AG04449 (cell line): ENCODE measurements at regions not wholly inside any gene's neighbourhood (a gene's known extent, or its start where the extent isn't known, plus 50 kb on each side); places are given as distances from the start of the nearest gene placed in this dataset.

ENCODE experiments used
- CTCF ChIA-PET: fragments of 350-600 bp; formaldehyde crosslinking; extraction: SDS; loops from one replicate; lab custom pipeline; 2021; ENCODE audit warnings: antibody characterized with exemption; lab: Yijun Ruan, JAX
- POLR2A ChIA-PET: fragments of 400-600, 350-600 bp; formaldehyde crosslinking; extraction: SDS; loops from one replicate; lab custom pipeline; 2020; ENCODE audit warnings: antibody characterized with exemption, inconsistent platforms; lab: Yijun Ruan, JAX
- DNase-seq: peaks from one replicate; pipeline ENCODE4 v3.0.0-alpha.2; 2010; ENCODE audit warnings: low read depth, low spot score
- H3K4me3 ChIP-seq: 2 replicates; pipeline ENCODE4 v1.5.1; 2011; ENCODE audit warnings: low read depth, mild to moderate bottlenecking, control low read depth, low read length
- CTCF ChIP-seq: IDR thresholded peaks from one replicate; pipeline ENCODE4 v1.5.1; 2011; ENCODE audit warnings: mild to moderate bottlenecking, moderate library complexity, low read length, control low read depth, inconsistent platforms; ENCODE audit not compliant: insufficient read depth; ENCODE audit errors: missing control alignments

DNA sequence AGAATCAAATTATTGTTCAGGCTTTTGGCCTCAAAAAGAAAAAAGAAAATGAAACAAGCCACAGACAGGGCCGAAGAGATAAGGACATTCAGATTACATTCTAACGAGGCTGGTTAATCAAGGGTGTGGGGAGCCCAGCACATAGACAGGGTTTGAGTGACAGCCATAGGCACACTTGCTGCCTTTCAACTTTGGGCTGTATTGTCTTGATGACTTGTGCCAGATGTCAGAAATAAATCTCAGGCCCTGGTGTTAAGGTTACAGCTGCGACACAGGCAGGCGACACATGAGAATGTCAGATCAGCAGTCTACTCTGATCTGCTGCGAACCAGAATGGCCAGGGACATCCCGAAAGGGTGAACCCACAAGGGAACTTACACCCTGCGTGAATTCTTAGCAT, 231.2 kb upstream of the ARRDC4 start:
- DNase-seq, result no peak
- ChIA-PET CTCF (no interaction called here), POLR2A (no interaction called here)
- H3K4me3 ChIP-seq, result no peak overlapping the region
- TF ChIP-seq CTCF, result no peak

- DNase-seq, result no peak
- H3K4me3 ChIP-seq, result no peak overlapping the region
- TF ChIP-seq CTCF, result no peak
- CTCF ChIA-PET, result no interaction called here
- POLR2A ChIA-PET, result no interaction called here
Measured at GRCh38 chr15:97730315-97730714, 230.2 kb upstream of the ARRDC4 start.

DNA sequence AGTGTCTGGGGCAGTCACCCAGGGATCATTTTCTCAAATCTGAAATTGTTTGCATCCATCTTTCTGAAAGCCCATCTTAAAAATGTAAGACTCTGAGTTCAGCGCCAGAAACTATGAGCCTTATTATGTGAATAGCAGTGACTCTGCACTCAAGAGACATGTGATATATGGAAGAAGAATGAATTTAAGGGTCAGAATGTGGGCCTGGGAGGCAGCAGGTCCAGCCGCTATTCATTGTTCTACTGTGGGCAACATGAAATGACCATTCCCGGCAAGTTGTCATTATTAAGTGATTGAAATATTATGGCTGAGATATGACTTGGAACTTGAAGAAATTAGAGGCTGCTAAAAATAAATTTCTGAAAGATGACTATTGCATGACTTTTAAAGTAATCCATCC, 228.6 kb upstream of the ARRDC4 start:
- ChIA-PET CTCF (no interaction called here), POLR2A (no interaction called here)

DNA sequence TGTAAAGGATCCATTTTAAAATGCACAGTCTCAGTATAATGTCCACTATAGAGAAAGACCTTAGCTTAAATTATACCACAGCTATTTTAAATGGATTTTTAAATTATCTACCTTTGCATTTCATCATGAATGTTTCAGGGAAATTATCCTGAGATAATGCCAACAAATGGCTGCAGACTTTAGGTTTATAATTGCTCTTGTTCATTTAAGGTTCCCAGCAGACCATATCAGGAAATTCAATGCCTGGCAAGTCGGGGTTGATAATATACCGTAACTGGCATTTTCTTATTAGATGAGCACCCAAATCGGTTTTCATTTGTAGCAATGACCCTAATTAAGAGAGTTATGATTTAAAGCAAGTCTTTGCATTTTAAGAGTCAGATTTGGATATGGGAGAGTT, 227.1 kb upstream of the ARRDC4 start:
- no peak for TF ChIP-seq CTCF
- no peak for DNase-seq
- no peak overlapping the region for H3K4me3 ChIP-seq
- POLR2A ChIA-PET, result no interaction called here
- CTCF ChIA-PET, result no interaction called here

More for the DNA sequence above, 228.6 kb upstream of the ARRDC4 start:
- no peak for TF ChIP-seq CTCF
- DNase-seq, result no peak
- H3K4me3 ChIP-seq, result no peak overlapping the region

DNA sequence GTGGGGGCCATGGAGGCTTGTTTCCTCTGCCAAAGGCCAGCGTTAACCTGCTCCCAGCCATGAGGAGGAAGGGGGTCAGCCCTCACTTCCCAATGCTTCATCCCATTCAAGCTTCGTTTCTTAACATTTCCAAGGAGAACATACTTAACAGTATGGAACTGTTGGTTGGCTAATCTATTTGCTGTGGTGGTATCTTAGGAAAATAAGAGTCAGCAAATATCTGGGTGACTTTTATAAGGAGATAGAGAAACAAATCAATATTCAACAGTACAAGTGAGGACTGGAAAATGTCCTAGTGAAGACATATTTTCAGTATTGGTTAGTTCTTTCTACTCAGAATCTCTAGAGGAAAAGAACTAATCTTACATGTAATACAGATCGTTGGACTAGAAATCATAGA, 223.8 kb upstream of the ARRDC4 start:
- ChIA-PET CTCF (no interaction called here), POLR2A (no interaction called here)
- no peak for DNase-seq
- TF ChIP-seq CTCF, result no peak
- no peak overlapping the region for H3K4me3 ChIP-seq

- POLR2A ChIA-PET, result no interaction called here
- no peak overlapping the region for H3K4me3 ChIP-seq
- CTCF ChIA-PET, result no interaction called here
- no peak for TF ChIP-seq CTCF
- no peak for DNase-seq
Measured at GRCh38 chr15:97745481-97746071, 214.9 kb upstream of the ARRDC4 start.
